Natural killer cell (primary cell): ENCODE measurements at regions not wholly inside any gene's neighbourhood (a gene's known extent, or its start where the extent isn't known, plus 50 kb on each side); places are given as distances from the start of the nearest gene placed in this dataset.

Source experiments
- ATAC-seq, 3 donors: fragments of 150-1000 bp in 2 of 3; fragments of 200-7000 bp in 1 of 3; cut with Tn5 transposase; 1 replicate in 1 of 3; 2 replicates in 2 of 3; pipeline ENCODE4 v1.10.0; 2021; ENCODE audit warnings: mild to moderate bottlenecking in 2 of 3, moderate library complexity in 2 of 3
- DNase-seq, 2 donors: peaks; one replicate each; pipeline versions ENCODE4 v3.0.0 to v3.0.0-alpha.2; 2013 to 2021; ENCODE audit warnings: mixed read lengths in 1 of 2
- H3K27ac ChIP-seq: one replicate; pipeline ENCODE4 v1.5.1; 2013; ENCODE audit warnings: mild to moderate bottlenecking, low read length
- H3K27me3 ChIP-seq: one replicate; pipeline ENCODE4 v1.6.1; 2013; ENCODE audit warnings: low read length; ENCODE audit not compliant: control insufficient read depth, insufficient read depth
- H3K36me3 ChIP-seq: one replicate; pipeline ENCODE4 v1.6.1; 2013; ENCODE audit warnings: low read length; ENCODE audit not compliant: control insufficient read depth, insufficient read depth
- H3K4me1 ChIP-seq: one replicate; pipeline ENCODE4 v1.6.1; 2013; ENCODE audit warnings: low read length; ENCODE audit not compliant: control insufficient read depth, insufficient read depth
- H3K4me3 ChIP-seq: one replicate; pipeline ENCODE4 v1.5.1; 2013; ENCODE audit warnings: low read length
- H3K9me3 ChIP-seq: one replicate; pipeline ENCODE4 v1.6.1; 2013; ENCODE audit warnings: low read length; ENCODE audit not compliant: control insufficient read depth, insufficient read depth
- H3K27ac Mint-ChIP-seq, 2 donors: one replicate each; pipeline ENCODE4 v1.8.0; 2022; ENCODE audit warnings: mild to moderate bottlenecking in 2 of 2, mixed read lengths in 2 of 2, moderate library complexity in 1 of 2
- H3K27me3 Mint-ChIP-seq, 2 donors: one replicate each; pipeline ENCODE4 v1.8.0; 2022; ENCODE audit warnings: low read depth in 2 of 2, mixed read lengths in 2 of 2
- H3K36me3 Mint-ChIP-seq: one replicate; pipeline ENCODE4 v1.8.0; 2022; ENCODE audit warnings: mixed read lengths
- H3K4me1 Mint-ChIP-seq, 2 donors: one replicate each; pipeline ENCODE4 v1.8.0; 2022; ENCODE audit warnings: mixed read lengths in 2 of 2
- H3K4me3 Mint-ChIP-seq: one replicate; pipeline ENCODE4 v1.8.0; 2022; ENCODE audit warnings: mild to moderate bottlenecking, moderate library complexity, mixed read lengths
- H3K9me3 Mint-ChIP-seq, 2 donors: one replicate each; pipeline ENCODE4 v1.8.0; 2022; ENCODE audit warnings: mixed read lengths in 2 of 2
- WGBS: methylation state at CpG from one replicate; pipeline ENCODE4 v1.1.7; 2013; ENCODE audit warnings: missing lambda C conversion rate; ENCODE audit not compliant: insufficient coverage; 5-methylcytosine and 5-hydroxymethylcytosine counted together
- intact Hi-C: fragments of 100-400 bp; cut with micrococcal nuclease; formaldehyde crosslinking; loops from one replicate; pipeline ENCODE4 v1.14.2; 2022
- TF ChIP-seq, protein P1 (sequence below): fragments of 200-600 bp; IDR thresholded peaks from one replicate; pipeline ENCODE4 v1.8.0; 2022; ENCODE audit warnings: antibody characterized with exemption

DNA sequence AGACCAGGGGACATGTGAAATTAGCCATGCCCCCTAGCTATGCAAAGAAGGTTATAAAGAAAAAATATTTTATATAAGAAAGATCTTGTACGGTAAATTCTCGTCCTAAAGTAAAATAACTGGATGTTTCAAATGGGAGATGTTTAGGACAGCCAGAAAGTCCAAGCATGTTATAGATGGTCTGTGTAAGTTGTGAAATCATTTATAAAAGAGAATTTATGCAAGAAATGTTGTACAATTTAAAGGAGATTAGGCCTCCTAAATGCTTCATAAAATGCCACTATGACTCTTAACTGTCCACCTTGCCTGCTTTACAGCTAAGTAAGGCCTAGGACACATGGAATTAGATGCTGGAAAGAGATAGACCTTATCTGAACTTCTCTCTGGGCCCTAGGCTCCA, 118.1 kb upstream of the POGK start:
- ATAC-seq = no peak
- H3K9me3 ChIP-seq = no peaks in the 10 kb centered on the region
- no peaks in the 10 kb centered on the region for H3K4me1 Mint-ChIP-seq
- no peaks in the 10 kb centered on the region for H3K4me1 ChIP-seq
- H3K36me3 Mint-ChIP-seq = no peaks in the 10 kb centered on the region
- intact Hi-C loops = no loop called here
- H3K4me3 Mint-ChIP-seq = no peak overlapping the region
- no peaks in the 10 kb centered on the region for H3K27me3 ChIP-seq
- TF ChIP-seq, protein P1, sequence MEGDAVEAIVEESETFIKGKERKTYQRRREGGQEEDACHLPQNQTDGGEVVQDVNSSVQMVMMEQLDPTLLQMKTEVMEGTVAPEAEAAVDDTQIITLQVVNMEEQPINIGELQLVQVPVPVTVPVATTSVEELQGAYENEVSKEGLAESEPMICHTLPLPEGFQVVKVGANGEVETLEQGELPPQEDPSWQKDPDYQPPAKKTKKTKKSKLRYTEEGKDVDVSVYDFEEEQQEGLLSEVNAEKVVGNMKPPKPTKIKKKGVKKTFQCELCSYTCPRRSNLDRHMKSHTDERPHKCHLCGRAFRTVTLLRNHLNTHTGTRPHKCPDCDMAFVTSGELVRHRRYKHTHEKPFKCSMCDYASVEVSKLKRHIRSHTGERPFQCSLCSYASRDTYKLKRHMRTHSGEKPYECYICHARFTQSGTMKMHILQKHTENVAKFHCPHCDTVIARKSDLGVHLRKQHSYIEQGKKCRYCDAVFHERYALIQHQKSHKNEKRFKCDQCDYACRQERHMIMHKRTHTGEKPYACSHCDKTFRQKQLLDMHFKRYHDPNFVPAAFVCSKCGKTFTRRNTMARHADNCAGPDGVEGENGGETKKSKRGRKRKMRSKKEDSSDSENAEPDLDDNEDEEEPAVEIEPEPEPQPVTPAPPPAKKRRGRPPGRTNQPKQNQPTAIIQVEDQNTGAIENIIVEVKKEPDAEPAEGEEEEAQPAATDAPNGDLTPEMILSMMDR = no peak
- WGBS = 46% methylated on average over 2 of the region's 2 CpGs
- H3K9me3 Mint-ChIP-seq = no peaks in the 10 kb centered on the region
- no peak overlapping the region for H3K4me3 ChIP-seq
- H3K36me3 ChIP-seq = no peaks in the 10 kb centered on the region
- DNase-seq = no peak
- H3K27me3 Mint-ChIP-seq = peaks cover 4 to 13% of the 10 kb centered on the region in 2 donors
- H3K27ac Mint-ChIP-seq = no peak overlapping the region
- H3K27ac ChIP-seq = no peak overlapping the region

- Histone ChIP-seq H3K27ac (no peak overlapping the region), H3K4me1 (no peaks in the 10 kb centered on the region), H3K9me3 (peaks cover 7% of the 10 kb centered on the region), H3K4me3 (no peak overlapping the region), H3K36me3 (no peaks in the 10 kb centered on the region), H3K27me3 (peaks cover 2% of the 10 kb centered on the region)
- H3K27ac Mint-ChIP-seq = no peak overlapping the region
- no peak overlapping the region for H3K4me3 Mint-ChIP-seq
- DNase-seq (no peak), ATAC-seq (no peak)
- WGBS = 73% methylated on average over 1 of the region's 1 CpG
- H3K27me3 Mint-ChIP-seq = peaks cover 4 to 9% of the 10 kb centered on the region in 2 donors
- H3K9me3 Mint-ChIP-seq = peaks cover 0 to 4% of the 10 kb centered on the region in 2 donors
- no peaks in the 10 kb centered on the region for H3K36me3 Mint-ChIP-seq
- intact Hi-C loops = no loop called here
- no peaks in the 10 kb centered on the region for H3K4me1 Mint-ChIP-seq
- TF ChIP-seq, protein P1 = no peak
Measured at GRCh38 chr1:166730299-166730888, 108.9 kb upstream of the POGK start.

DNA sequence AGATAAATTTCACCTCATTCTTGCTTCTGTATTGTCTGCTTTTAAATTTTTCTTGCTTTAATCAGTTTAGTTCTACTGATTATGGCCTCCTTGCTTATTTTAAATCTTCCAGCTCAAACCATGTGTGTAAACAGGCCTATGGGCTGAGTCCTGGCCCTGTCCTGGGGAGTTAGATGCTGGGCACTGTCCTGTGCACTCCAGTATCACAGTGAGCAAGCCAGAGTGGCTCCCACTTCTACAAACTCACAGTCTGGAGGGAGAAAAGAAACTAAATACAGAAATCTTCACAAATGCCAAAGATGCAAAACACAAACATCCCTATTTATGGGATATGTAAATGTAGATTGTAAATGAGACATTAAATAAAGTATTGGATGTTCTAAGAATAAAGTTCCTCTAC, 101.1 kb upstream of the POGK start:
- Mint-ChIP-seq H3K4me1 (no peaks in the 10 kb centered on the region), H3K27ac (no peak overlapping the region), H3K27me3 (peaks cover 0 to 9% of the 10 kb centered on the region in 2 donors), H3K9me3 (no peaks in the 10 kb centered on the region), H3K4me3 (no peak overlapping the region), H3K36me3 (no peaks in the 10 kb centered on the region)
- H3K27ac ChIP-seq = no peak overlapping the region
- no peak overlapping the region for H3K4me3 ChIP-seq
- TF ChIP-seq, protein P1 = no peak
- H3K27me3 ChIP-seq = peaks cover 2% of the 10 kb centered on the region
- intact Hi-C loops = no loop called here
- no peaks in the 10 kb centered on the region for H3K36me3 ChIP-seq
- DNase-seq = no peak
- H3K9me3 ChIP-seq = no peaks in the 10 kb centered on the region
- no peaks in the 10 kb centered on the region for H3K4me1 ChIP-seq
- no peak for ATAC-seq

GRCh38 chr1:166738873-166739272, 100.4 kb upstream of the POGK start:
- peaks cover 0 to under 1% of the 10 kb centered on the region in 2 donors for H3K9me3 Mint-ChIP-seq
- H3K27ac ChIP-seq = no peak overlapping the region
- no peak overlapping the region for H3K4me3 Mint-ChIP-seq
- no peaks in the 10 kb centered on the region for H3K4me1 ChIP-seq
- H3K36me3 ChIP-seq = no peaks in the 10 kb centered on the region
- H3K4me1 Mint-ChIP-seq = no peaks in the 10 kb centered on the region
- no peaks in the 10 kb centered on the region for H3K9me3 ChIP-seq
- no CpG with 5 or more reads among the region's 2 CpGs for WGBS
- no peaks in the 10 kb centered on the region for H3K36me3 Mint-ChIP-seq
- peaks cover 2% of the 10 kb centered on the region for H3K27me3 ChIP-seq
- H3K27me3 Mint-ChIP-seq = peaks cover 0 to 9% of the 10 kb centered on the region in 2 donors
- ATAC-seq (no peak), DNase-seq (no peak)
- no peak overlapping the region for H3K4me3 ChIP-seq
- no peak overlapping the region for H3K27ac Mint-ChIP-seq
- intact Hi-C loops = no loop called here
- TF ChIP-seq, protein P1 = no peak
